ENCODE measurements at regions not wholly inside any gene's neighbourhood (a gene's known extent, or its start where the extent isn't known, plus 50 kb on each side); places are given as distances from the start of the nearest gene placed in this dataset.

- no peak for DNase-seq
Observed at GRCh38 chr4:180640193-180640592, 1603.0 kb upstream of the TENM3 start.

GRCh38 chr4:180641495-180641894 is 1601.7 kb upstream of the TENM3 start:
- no peak for DNase-seq

- DNase-seq = no peak
Observed at GRCh38 chr4:180642732-180643131, 1600.5 kb upstream of the TENM3 start.

GRCh38 chr4:180650273-180650672 is 1592.9 kb upstream of the TENM3 start:
- DNase-seq = no peak

- DNase-seq = no peak
Observed at GRCh38 chr4:180652533-180652932, 1590.7 kb upstream of the TENM3 start.

- no peak for DNase-seq
Observed at GRCh38 chr4:180655886-180656285, 1587.3 kb upstream of the TENM3 start.

GRCh38 chr4:180657881-180658280 is 1585.3 kb upstream of the TENM3 start:
- DNase-seq = no peak

GRCh38 chr4:180664766-180665368 is 1578.3 kb upstream of the TENM3 start:
- DNase-seq = no peak

- no peak for DNase-seq
Observed at GRCh38 chr4:180665481-180665880, 1577.7 kb upstream of the TENM3 start.

- no peak for DNase-seq
Observed at GRCh38 chr4:180665994-180666824, 1577.0 kb upstream of the TENM3 start.

GRCh38 chr4:180668732-180669131 is 1574.5 kb upstream of the TENM3 start:
- no peak for DNase-seq

GRCh38 chr4:180669680-180670079 is 1573.5 kb upstream of the TENM3 start:
- no peak for DNase-seq

GRCh38 chr4:180674619-180675358 is 1568.4 kb upstream of the TENM3 start:
- DNase-seq = no peak

GRCh38 chr4:180675359-180675650 is 1567.9 kb upstream of the TENM3 start:
- DNase-seq = no peak

- no peak for DNase-seq
Observed at GRCh38 chr4:180680305-180680704, 1562.9 kb upstream of the TENM3 start.

GRCh38 chr4:180682776-180683175 is 1560.4 kb upstream of the TENM3 start:
- DNase-seq = no peak

- DNase-seq = no peak
Observed at GRCh38 chr4:180683186-180683585, 1560.0 kb upstream of the TENM3 start.

GRCh38 chr4:180688480-180688879 is 1554.7 kb upstream of the TENM3 start:
- DNase-seq = no peak

- DNase-seq = no peak
Observed at GRCh38 chr4:180694875-180695274, 1548.3 kb upstream of the TENM3 start.

- no peak for DNase-seq
Observed at GRCh38 chr4:180695851-180696250, 1547.4 kb upstream of the TENM3 start.

GRCh38 chr4:180696460-180697092 is 1546.6 kb upstream of the TENM3 start:
- DNase-seq = no peak

- DNase-seq = no peak
Observed at GRCh38 chr4:180698550-180699195, 1544.5 kb upstream of the TENM3 start.

- no peak for DNase-seq
Observed at GRCh38 chr4:180706766-180707165, 1536.4 kb upstream of the TENM3 start.

All from activated T-cell treated with anti-CD3 and anti-CD28 coated beads, Interleukin-2, amount 50 U/mL, for 1 hour (primary cell).